ENCODE measurements at regions not wholly inside any gene's neighbourhood (a gene's known extent, or its start where the extent isn't known, plus 50 kb on each side); places are given as distances from the start of the nearest gene placed in this dataset.
"Not testable (repeated sequence)": the region's sequence is repeated elsewhere in the genome, so short reads cannot be mapped to it uniquely, and the experiment has no call there.

DNA sequence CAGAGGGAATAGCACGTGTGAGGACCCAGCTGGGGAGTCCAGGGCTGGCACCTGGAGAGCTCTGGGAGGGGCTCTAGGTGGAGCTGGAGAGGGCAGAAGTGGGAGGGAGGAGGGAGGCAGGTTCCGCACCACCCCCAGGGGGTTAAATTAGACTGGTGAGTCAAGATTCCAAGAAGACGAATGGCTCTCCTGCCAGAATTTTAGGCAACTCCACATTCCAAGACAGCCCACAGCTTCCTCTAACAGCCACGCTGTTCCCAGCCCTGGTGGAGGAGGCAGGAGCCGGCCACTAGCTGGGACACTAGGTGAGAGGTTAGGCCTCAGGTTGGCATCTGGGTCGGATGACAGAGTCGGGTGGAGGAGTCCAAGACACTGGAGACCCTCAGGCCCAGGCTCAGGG lies 60.2 kb downstream of the TFAP2C start:
- Mint-ChIP-seq H3K4me1 (ENCODE audit: low read depth) (no peaks in the 10 kb centered on the region), H3K36me3 (ENCODE audit: low read depth) (no peaks in the 10 kb centered on the region), H3K27me3 (ENCODE audit: low read depth) (no peaks in the 10 kb centered on the region), H3K27ac (no peak overlapping the region), H3K4me3 (no peak overlapping the region), H3K9me3 (no peaks in the 10 kb centered on the region)

DNA sequence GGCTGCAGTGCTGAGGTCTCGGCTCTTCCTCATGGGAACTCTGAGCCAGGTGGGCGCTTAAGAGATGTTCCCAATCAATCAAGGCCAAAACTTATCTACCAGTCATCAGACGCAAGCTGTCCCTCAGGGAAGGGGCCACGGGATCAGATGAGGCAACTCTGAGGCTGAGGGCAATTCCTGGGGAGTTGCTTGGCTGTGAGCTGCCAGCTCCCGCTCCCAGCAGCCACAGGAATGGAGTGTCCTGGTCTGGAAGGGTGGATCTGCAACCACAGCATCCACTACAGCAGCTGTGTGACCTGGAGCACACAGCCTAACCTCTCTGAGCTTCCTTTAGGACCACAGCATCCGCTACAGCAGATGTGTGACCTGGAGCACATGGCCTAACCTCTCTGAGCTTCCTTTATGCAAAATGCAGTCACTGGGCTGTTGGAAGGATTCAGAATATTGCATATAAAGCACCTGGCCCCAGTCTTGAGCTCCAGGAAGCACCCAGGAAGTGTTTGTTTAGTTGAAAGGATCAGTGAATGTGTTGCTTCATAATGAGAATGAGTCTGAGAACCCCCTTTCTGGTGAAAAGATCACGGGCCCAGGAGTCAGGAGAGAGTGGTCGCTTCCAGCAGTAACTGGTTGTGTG lies 60.9 kb downstream of the TFAP2C start:
- Mint-ChIP-seq H3K4me3 (no peak overlapping the region), H3K27me3 (ENCODE audit: low read depth) (no peaks in the 10 kb centered on the region), H3K4me1 (ENCODE audit: low read depth) (no peaks in the 10 kb centered on the region), H3K27ac (no peak overlapping the region), H3K36me3 (ENCODE audit: low read depth) (no peaks in the 10 kb centered on the region), H3K9me3 (no peaks in the 10 kb centered on the region)

DNA sequence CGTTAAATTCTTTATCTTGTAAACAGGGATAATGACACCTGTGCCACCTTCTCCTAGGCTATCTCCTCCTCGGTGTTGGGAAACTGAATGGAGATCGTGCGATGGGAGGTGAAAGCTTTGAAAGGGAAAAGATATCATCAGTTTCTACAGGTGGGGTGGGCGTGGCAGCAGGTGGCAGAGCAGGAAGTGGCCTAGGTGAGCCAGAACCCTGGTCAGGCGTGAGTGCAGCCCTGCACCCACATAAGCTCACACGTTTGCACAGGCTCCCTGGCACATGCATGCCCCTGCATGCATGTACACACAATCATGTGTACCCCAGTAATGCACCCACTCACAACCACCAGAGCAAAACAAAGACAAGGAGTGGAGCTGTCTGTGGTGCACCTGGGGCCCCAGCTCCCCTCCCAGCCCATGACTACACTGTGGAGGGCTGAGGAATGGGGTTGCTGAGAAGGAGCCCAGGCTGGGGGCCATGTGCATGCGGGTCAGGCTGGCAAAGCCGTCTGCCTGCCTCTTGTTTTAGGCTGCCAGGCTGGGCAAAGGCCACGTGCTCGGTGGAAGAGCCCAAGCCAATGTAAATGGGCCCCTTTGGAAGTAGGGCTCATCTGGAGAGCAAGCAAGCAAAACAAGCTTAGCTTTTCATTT lies 61.5 kb downstream of the TFAP2C start:
- H3K27me3 Mint-ChIP-seq (ENCODE audit: low read depth) = no peaks in the 10 kb centered on the region
- no peak overlapping the region for H3K4me3 Mint-ChIP-seq
- H3K36me3 Mint-ChIP-seq (ENCODE audit: low read depth) = no peaks in the 10 kb centered on the region
- no peak overlapping the region for H3K27ac Mint-ChIP-seq
- no peaks in the 10 kb centered on the region for H3K9me3 Mint-ChIP-seq
- H3K4me1 Mint-ChIP-seq (ENCODE audit: low read depth) = no peaks in the 10 kb centered on the region

- Mint-ChIP-seq H3K4me1 (ENCODE audit: low read depth) (no peaks in the 10 kb centered on the region), H3K9me3 (no peaks in the 10 kb centered on the region), H3K27me3 (ENCODE audit: low read depth) (no peaks in the 10 kb centered on the region), H3K4me3 (no peak overlapping the region), H3K36me3 (ENCODE audit: low read depth) (no peaks in the 10 kb centered on the region), H3K27ac (no peak overlapping the region)
These were observed 62.4 kb downstream of the TFAP2C start for GRCh38 chr20:56691325-56691998.

DNA sequence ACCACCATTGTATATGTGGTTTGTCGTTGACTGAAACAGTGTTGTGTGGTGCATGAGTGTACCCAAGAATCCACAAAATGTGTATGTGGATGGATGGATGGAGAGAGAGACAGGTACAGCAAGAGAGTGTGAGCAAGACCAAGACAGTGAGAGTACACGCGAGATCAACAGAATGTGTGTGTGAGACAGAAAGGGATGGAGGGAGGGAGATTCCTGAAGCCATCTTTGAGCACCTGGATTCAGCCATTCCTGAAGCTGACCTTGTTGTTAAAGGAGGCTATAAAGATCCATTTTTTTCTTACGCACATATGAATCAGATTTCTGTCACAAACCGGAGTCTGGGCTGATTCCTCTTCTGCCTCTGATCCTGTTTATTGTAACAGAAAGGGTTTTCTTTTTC lies 64.1 kb downstream of the TFAP2C start:
- no peaks in the 10 kb centered on the region for H3K27me3 Mint-ChIP-seq (ENCODE audit: low read depth)

GRCh38 chr20:56697476-56697875 lies 68.4 kb downstream of the TFAP2C start:
- no peaks in the 10 kb centered on the region for H3K27me3 Mint-ChIP-seq (ENCODE audit: low read depth)
- H3K4me1 Mint-ChIP-seq (ENCODE audit: low read depth) = no peaks in the 10 kb centered on the region
- no peaks in the 10 kb centered on the region for H3K36me3 Mint-ChIP-seq (ENCODE audit: low read depth)

More for the DNA sequence above, 64.1 kb downstream of the TFAP2C start:
- Mint-ChIP-seq H3K27ac (no peak overlapping the region), H3K4me1 (ENCODE audit: low read depth) (no peaks in the 10 kb centered on the region), H3K9me3 (no peaks in the 10 kb centered on the region), H3K36me3 (ENCODE audit: low read depth) (no peaks in the 10 kb centered on the region), H3K4me3 (no peak overlapping the region)

DNA sequence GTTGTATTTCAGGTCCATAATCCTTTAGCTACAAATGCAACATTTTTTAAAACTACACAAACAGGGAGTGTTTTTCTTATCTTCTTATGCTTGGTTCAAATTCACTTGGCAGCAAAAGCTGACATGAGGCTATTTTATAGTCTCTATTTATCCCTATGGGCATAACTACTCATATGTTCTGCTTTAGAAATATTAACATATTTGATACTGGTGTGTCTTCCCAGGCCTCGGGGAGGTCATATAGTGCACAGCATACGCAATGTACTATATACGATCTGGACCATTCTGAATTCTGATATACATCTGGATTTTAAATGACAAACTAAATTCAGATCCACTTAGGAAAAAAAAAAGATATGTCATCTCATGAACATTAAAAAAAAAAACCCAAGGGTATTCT lies 69.2 kb downstream of the TFAP2C start:
- Mint-ChIP-seq H3K27me3 (ENCODE audit: low read depth) (no peaks in the 10 kb centered on the region), H3K36me3 (ENCODE audit: low read depth) (no peaks in the 10 kb centered on the region), H3K4me1 (ENCODE audit: low read depth) (no peaks in the 10 kb centered on the region), H3K9me3 (no peaks in the 10 kb centered on the region), H3K4me3 (no peak overlapping the region), H3K27ac (no peak overlapping the region)

More at GRCh38 chr20:56697476-56697875, 68.4 kb downstream of the TFAP2C start:
- no peak overlapping the region for H3K4me3 Mint-ChIP-seq
- H3K27ac Mint-ChIP-seq = no peak overlapping the region
- H3K9me3 Mint-ChIP-seq = no peaks in the 10 kb centered on the region

GRCh38 chr20:56698749-56699148 lies 69.6 kb downstream of the TFAP2C start:
- Mint-ChIP-seq H3K36me3 (ENCODE audit: low read depth) (no peaks in the 10 kb centered on the region), H3K27ac (no peak overlapping the region), H3K4me1 (ENCODE audit: low read depth) (no peaks in the 10 kb centered on the region), H3K9me3 (no peaks in the 10 kb centered on the region), H3K27me3 (ENCODE audit: low read depth) (no peaks in the 10 kb centered on the region), H3K4me3 (no peak overlapping the region)

DNA sequence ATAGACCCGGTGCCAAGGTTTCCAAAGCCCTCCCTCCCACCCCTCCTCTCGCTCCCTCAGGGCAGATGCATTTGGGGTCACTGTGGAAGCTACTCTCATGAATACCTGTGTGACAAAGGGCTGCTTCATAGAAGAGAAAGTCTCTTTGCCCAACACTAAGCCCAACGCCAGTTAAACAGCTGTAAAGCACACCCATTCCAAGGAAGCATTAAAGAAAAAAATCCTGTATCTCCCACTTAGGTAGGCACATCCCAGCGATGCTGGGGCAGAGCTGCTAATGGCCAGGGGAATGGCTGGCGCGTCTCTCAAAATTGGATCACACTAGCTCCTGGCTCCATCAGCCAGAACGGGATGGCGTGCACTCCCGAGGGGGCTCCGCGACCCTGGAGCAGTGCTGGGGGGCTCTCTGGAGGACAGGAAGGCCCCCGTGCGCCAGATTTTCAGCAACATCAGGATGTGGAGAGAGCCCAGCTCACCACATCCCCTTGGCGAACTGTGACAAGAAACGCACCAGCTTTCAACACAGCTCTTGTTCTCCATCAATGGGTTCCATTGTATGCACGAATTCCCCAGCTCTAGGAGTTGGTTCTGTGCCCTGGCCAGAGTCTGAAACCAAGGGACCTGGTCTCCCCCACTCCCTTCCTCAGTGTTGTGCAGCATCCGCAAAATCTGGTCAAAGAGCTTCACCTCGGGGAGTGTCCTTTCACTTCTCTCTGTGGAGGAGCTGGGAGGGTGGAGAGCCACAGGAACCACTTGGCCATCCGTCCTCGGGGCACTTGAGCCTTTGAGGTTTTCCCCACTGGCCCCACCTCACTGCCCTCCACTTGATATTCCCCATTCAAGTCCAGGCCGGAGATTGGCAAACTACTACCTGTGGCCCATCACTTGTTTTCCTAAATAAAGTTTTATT lies 74.1 kb downstream of the TFAP2C start:
- Mint-ChIP-seq H3K9me3 (no peaks in the 10 kb centered on the region), H3K4me1 (ENCODE audit: low read depth) (no peaks in the 10 kb centered on the region), H3K27me3 (ENCODE audit: low read depth) (no peaks in the 10 kb centered on the region), H3K27ac (no peak overlapping the region), H3K4me3 (no peak overlapping the region), H3K36me3 (ENCODE audit: low read depth) (no peaks in the 10 kb centered on the region)

DNA sequence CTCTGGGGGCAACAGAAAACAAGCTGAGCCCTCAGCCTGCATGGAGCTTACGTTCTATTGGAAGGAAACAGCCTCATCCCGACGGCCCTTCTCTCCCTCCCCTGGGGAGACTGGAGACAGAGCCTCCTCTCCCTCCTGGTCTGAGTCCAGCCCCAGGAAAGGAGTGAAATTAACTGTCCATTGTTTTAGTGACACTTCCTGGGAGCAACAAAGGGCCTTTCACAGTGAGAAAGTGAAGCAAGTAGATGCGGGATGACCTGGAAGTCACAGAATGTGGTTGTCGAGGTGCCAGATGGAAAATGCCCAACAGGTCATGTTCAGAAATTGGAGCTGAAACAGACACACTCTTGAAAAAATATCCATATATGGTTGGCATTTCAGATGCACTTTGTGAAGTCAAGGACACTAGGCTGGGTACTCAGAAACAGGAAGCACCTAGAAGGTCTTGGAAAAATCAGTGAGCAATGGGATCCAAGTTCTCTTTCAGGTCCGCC lies 77.8 kb downstream of the TFAP2C start:
- Mint-ChIP-seq H3K4me1 (ENCODE audit: low read depth) (no peaks in the 10 kb centered on the region), H3K36me3 (ENCODE audit: low read depth) (no peaks in the 10 kb centered on the region), H3K9me3 (no peaks in the 10 kb centered on the region), H3K27me3 (ENCODE audit: low read depth) (no peaks in the 10 kb centered on the region), H3K27ac (no peak overlapping the region), H3K4me3 (no peak overlapping the region)

DNA sequence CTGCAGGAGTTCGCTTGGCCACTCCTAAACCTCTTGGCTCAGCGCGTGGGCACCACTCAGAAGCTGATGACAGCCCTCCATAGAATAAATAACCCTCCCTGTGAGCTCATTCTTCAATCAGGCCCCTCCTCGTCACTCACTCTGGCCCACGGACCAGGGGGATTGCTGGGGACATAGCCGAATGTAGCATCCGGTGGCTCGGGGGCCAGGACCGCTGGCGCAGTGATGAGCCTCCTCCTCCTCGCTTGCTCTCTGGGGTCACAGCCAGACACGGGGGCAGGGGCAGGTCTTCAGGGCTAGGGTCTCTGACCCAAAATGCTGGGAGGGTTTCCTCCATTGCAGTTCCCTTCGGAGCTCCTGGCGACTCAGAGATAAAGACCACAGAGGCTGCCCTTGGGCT lies 79.9 kb downstream of the TFAP2C start:
- Mint-ChIP-seq H3K4me1 (ENCODE audit: low read depth) (no peaks in the 10 kb centered on the region), H3K27ac (no peak overlapping the region), H3K27me3 (ENCODE audit: low read depth) (no peaks in the 10 kb centered on the region), H3K4me3 (no peak overlapping the region), H3K36me3 (ENCODE audit: low read depth) (no peaks in the 10 kb centered on the region), H3K9me3 (no peaks in the 10 kb centered on the region)

DNA sequence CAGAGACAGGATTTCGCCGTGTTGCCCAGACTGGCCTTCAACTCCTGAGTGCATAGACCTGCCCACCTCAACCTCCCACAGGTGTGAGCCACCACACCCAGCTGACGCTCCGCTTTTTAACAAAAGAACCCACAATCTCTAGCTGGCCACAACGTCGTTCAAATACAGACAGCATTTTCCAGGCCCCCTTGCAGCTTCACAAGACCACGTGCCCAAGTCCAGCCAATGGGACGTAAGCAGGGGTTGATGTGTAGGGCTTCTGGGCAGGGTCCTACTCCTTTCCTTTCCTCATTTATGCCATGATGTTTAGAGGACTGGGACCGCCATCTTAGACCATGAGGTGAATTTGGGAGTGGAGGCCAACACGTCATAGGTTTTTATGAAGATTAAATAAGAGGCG lies 81.0 kb downstream of the TFAP2C start:
- Mint-ChIP-seq H3K4me1 (ENCODE audit: low read depth) (no peaks in the 10 kb centered on the region), H3K36me3 (ENCODE audit: low read depth) (no peaks in the 10 kb centered on the region), H3K4me3 (no peak overlapping the region), H3K9me3 (no peaks in the 10 kb centered on the region), H3K27ac (no peak overlapping the region), H3K27me3 (ENCODE audit: low read depth) (no peaks in the 10 kb centered on the region)

DNA sequence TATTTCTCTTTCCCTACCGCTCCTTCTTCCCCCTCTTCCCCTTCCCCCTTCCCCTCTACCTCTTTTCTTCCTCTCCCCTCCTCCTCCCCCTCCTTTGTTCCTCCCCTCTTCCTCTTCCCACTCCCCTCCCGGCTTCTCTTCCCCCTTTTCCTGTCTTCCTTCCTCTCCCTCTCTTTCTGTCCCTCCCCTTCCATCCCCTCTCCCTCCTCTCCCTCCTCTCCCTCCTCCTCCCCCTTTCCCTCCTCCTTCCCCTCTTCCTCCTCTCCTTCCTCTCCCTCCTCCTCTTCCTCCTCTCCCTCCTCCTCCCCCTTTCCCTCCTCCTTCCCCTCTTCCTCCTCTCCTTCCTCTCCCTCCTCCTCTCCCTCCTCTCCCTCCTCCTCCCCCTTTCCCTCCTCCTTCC lies 81.5 kb downstream of the TFAP2C start:
- not testable (repeated sequence) for H3K27me3 Mint-ChIP-seq (ENCODE audit: low read depth); H3K4me1 Mint-ChIP-seq (ENCODE audit: low read depth); H3K4me3 Mint-ChIP-seq; H3K27ac Mint-ChIP-seq; H3K9me3 Mint-ChIP-seq; H3K36me3 Mint-ChIP-seq (ENCODE audit: low read depth)

GRCh38 chr20:56711018-56711417 lies 81.9 kb downstream of the TFAP2C start:
- no peaks in the 10 kb centered on the region for H3K36me3 Mint-ChIP-seq (ENCODE audit: low read depth)
- no peak overlapping the region for H3K4me3 Mint-ChIP-seq
- no peaks in the 10 kb centered on the region for H3K9me3 Mint-ChIP-seq
- no peak overlapping the region for H3K27ac Mint-ChIP-seq
- no peaks in the 10 kb centered on the region for H3K4me1 Mint-ChIP-seq (ENCODE audit: low read depth)
- H3K27me3 Mint-ChIP-seq (ENCODE audit: low read depth) = peaks cover 5% of the 10 kb centered on the region

Measured in T-helper 1 cell treated with Interleukin-12 subunit alpha and Interleukin-12 subunit beta and Interleukin-4 antibody, amounts not matched to agents 30 μg/mL and 1 μg/mL, for 36 hours (primary cell).